GM18507 (cell line): ENCODE measurements at regions not wholly inside any gene's neighbourhood (a gene's known extent, or its start where the extent isn't known, plus 50 kb on each side); places are given as distances from the start of the nearest gene placed in this dataset.
"Not testable (repeated sequence)": the region's sequence is repeated elsewhere in the genome, so short reads cannot be mapped to it uniquely, and the experiment has no call there.

Experiments used
- DNase-seq: peaks from one replicate; pipeline ENCODE4 v3.0.0; 2011; ENCODE audit warnings: low read depth; ENCODE audit not compliant: insufficient read length; ENCODE audit errors: extremely low spot score
- FAIRE-seq: peaks from 2 replicates; lab custom pipeline; 2011; peaks lifted over from hg19 to GRCh38; lab: Jason Lieb, UNC

- FAIRE-seq (no peak), DNase-seq (no peak)
Measured at GRCh38 chr13:39929583-39929982, 274.1 kb downstream of the COG6 start.

GRCh38 chr13:39930060-39930459 lies 274.6 kb downstream of the COG6 start:
- DNase-seq (no peak), FAIRE-seq (no peak)

- DNase-seq (no peak), FAIRE-seq (peak; percentile 57)
Measured at GRCh38 chr13:39930544-39931444, 275.3 kb downstream of the COG6 start.

GRCh38 chr13:39931505-39931904 lies 276.0 kb downstream of the COG6 start:
- DNase-seq, result no peak
- FAIRE-seq, result no peak

- not testable (repeated sequence) for FAIRE-seq
Measured at GRCh38 chr13:39932514-39932913, 277.1 kb downstream of the COG6 start.

GRCh38 chr13:39935155-39935554 lies 279.7 kb downstream of the COG6 start:
- DNase-seq (no peak), FAIRE-seq (no peak)

More at GRCh38 chr13:39932514-39932913, 277.1 kb downstream of the COG6 start:
- not testable (repeated sequence) for DNase-seq

- FAIRE-seq (no peak), DNase-seq (no peak)
Measured at GRCh38 chr13:39938596-39938995, 283.1 kb downstream of the COG6 start.

GRCh38 chr13:39941236-39941635 lies 285.8 kb downstream of the COG6 start:
- FAIRE-seq (no peak), DNase-seq (no peak)

- DNase-seq, result no peak
- FAIRE-seq, result no peak
Measured at GRCh38 chr13:39941911-39942551, 286.6 kb downstream of the COG6 start.

- peak; percentile 91 for FAIRE-seq
Measured at GRCh38 chr13:39942552-39943273, 287.3 kb downstream of the COG6 start.

GRCh38 chr13:39943711-39944110 lies 288.2 kb downstream of the COG6 start:
- no peak for DNase-seq
- no peak for FAIRE-seq

More at GRCh38 chr13:39942552-39943273, 287.3 kb downstream of the COG6 start:
- peak; percentile 51 for DNase-seq

- DNase-seq, result no peak
- no peak for FAIRE-seq
Measured at GRCh38 chr13:39945226-39945625, 289.8 kb downstream of the COG6 start.

- FAIRE-seq, result no peak
Measured at GRCh38 chr13:39946769-39947168, 291.3 kb downstream of the COG6 start.

GRCh38 chr13:39951301-39951700 lies 295.8 kb downstream of the COG6 start:
- FAIRE-seq (no peak), DNase-seq (no peak)

More at GRCh38 chr13:39946769-39947168, 291.3 kb downstream of the COG6 start:
- no peak for DNase-seq

GRCh38 chr13:39952249-39953233 lies 297.1 kb downstream of the COG6 start:
- DNase-seq, result no peak
- no peak for FAIRE-seq

- FAIRE-seq (no peak), DNase-seq (no peak)
Measured at GRCh38 chr13:39954476-39954875, 299.0 kb downstream of the COG6 start.

GRCh38 chr13:39955560-39955959 lies 300.1 kb downstream of the COG6 start:
- DNase-seq (no peak), FAIRE-seq (no peak)

GRCh38 chr13:39956036-39956435 lies 300.6 kb downstream of the COG6 start:
- FAIRE-seq, result peak; percentile 67
- DNase-seq, result no peak
